Activated CD8-positive, alpha-beta T cell treated with anti-CD3 and anti-CD28 coated beads for 36 hours (primary cell): ENCODE measurements at regions not wholly inside any gene's neighbourhood (a gene's known extent, or its start where the extent isn't known, plus 50 kb on each side); places are given as distances from the start of the nearest gene placed in this dataset.

Experiments
- ATAC-seq: fragments of 200-7000 bp; cut with Tn5 transposase; one replicate; pipeline ENCODE4 v1.10.0; 2021; ENCODE audit warnings: mild to moderate bottlenecking, moderate library complexity
- CTCF ChIA-PET: fragments of 350-600 bp; sonication (Branson Sonifier 250); formaldehyde crosslinking; loops from one replicate; lab custom pipeline; 2021; ENCODE audit warnings: antibody characterized with exemption; lab: Charles Lee
- POLR2A ChIA-PET: fragments of 350-600 bp; sonication (Branson Sonifier 250); formaldehyde crosslinking; loops from one replicate; lab custom pipeline; 2021; ENCODE audit warnings: antibody characterized with exemption; lab: Charles Lee
- DNase-seq: peaks from one replicate; pipeline ENCODE4 v3.0.0-alpha.2; 2020
- H3K27ac Mint-ChIP-seq: one replicate; pipeline ENCODE4 v1.8.0; 2021; ENCODE audit warnings: mild to moderate bottlenecking, mixed read lengths
- H3K27me3 Mint-ChIP-seq: one replicate; pipeline ENCODE4 v1.8.0; 2021; ENCODE audit warnings: mixed read lengths
- H3K36me3 Mint-ChIP-seq: one replicate; pipeline ENCODE4 v1.8.0; 2021; ENCODE audit warnings: low read depth, mixed read lengths
- H3K4me1 Mint-ChIP-seq: one replicate; pipeline ENCODE4 v1.8.0; 2021; ENCODE audit warnings: low read depth, mixed read lengths
- H3K4me3 Mint-ChIP-seq: one replicate; pipeline ENCODE4 v1.8.0; 2021; ENCODE audit warnings: mild to moderate bottlenecking, moderate library complexity, mixed read lengths
- H3K9me3 Mint-ChIP-seq: one replicate; pipeline ENCODE4 v1.8.0; 2021; ENCODE audit warnings: mixed read lengths
- intact Hi-C: fragments of 100-400 bp; cut with micrococcal nuclease; formaldehyde crosslinking; loops from one replicate; pipeline ENCODE4 v1.10.0; 2022
- TF ChIP-seq, protein P1 (sequence below): fragments of 200-600 bp; IDR thresholded peaks from one replicate; pipeline ENCODE4 v1.8.0; 2022; ENCODE audit warnings: antibody characterized with exemption, mild to moderate bottlenecking

DNA sequence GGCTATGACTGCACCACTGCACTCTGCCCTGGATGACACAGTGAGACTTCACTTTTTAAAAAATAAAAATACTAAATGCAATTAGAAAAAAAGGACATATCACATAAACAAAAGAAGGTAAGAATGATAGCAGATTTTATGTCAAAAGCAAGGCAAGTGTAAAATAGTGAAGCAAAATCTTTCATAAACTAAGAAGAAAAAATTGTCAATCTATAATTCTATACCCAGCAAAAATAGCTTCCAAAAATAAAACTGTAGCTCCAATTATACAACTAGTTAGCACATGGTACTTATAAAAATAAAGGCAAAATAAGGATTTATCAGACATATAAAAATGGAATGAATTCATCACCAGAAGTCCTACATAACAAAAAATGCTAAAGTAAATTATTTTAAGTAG is 85.4 kb upstream of the SVIL start:
- no peak for DNase-seq
- H3K9me3 Mint-ChIP-seq = peaks cover 22% of the 10 kb centered on the region
- no peak overlapping the region for H3K4me3 Mint-ChIP-seq
- TF ChIP-seq, protein P1, sequence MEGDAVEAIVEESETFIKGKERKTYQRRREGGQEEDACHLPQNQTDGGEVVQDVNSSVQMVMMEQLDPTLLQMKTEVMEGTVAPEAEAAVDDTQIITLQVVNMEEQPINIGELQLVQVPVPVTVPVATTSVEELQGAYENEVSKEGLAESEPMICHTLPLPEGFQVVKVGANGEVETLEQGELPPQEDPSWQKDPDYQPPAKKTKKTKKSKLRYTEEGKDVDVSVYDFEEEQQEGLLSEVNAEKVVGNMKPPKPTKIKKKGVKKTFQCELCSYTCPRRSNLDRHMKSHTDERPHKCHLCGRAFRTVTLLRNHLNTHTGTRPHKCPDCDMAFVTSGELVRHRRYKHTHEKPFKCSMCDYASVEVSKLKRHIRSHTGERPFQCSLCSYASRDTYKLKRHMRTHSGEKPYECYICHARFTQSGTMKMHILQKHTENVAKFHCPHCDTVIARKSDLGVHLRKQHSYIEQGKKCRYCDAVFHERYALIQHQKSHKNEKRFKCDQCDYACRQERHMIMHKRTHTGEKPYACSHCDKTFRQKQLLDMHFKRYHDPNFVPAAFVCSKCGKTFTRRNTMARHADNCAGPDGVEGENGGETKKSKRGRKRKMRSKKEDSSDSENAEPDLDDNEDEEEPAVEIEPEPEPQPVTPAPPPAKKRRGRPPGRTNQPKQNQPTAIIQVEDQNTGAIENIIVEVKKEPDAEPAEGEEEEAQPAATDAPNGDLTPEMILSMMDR = no peak
- no peak for ATAC-seq
- CTCF ChIA-PET = interaction anchor here (1.4 to 1.5 kb wide), 2 partner anchors 10 to 14 kb away, joined by 4 to 7 read pairs; no protein-coding TSS in a partner anchor
- intact Hi-C loops = no loop called here
- H3K36me3 Mint-ChIP-seq = peaks cover 23% of the 10 kb centered on the region
- POLR2A ChIA-PET = interaction anchor here (1.1 kb wide), 1 partner anchor 74 kb away, joined by 5 read pairs; no protein-coding TSS in a partner anchor
- H3K27me3 Mint-ChIP-seq = no peaks in the 10 kb centered on the region
- no peak overlapping the region for H3K27ac Mint-ChIP-seq
- H3K4me1 Mint-ChIP-seq = peaks cover 22% of the 10 kb centered on the region

DNA sequence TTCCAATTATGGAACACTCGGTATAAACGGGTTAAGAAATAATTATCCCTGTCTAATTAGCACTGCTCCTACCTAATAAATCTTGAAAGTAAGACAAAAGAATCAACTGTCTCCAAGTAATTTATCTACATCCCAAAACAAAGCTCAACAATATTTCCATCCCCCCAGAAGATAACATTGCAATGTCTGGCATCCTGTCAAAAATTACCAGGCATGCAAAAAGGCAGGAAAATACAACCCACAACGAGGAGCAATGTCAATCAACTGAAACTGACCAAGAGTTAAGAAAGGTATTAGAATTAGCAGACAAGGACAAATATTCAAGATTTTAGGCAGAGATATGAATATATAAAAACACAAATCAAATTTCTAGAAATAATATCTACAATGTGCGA is 84.5 kb upstream of the SVIL start:
- TF ChIP-seq, protein P1 = no peak
- intact Hi-C loops = no loop called here
- H3K27ac Mint-ChIP-seq = no peak overlapping the region
- H3K36me3 Mint-ChIP-seq = peaks cover 23% of the 10 kb centered on the region
- ChIA-PET POLR2A (no interaction called here), CTCF (no interaction called here)
- H3K4me1 Mint-ChIP-seq = peaks cover 22% of the 10 kb centered on the region
- H3K9me3 Mint-ChIP-seq = peaks cover 22% of the 10 kb centered on the region
- no peaks in the 10 kb centered on the region for H3K27me3 Mint-ChIP-seq
- DNase-seq = no peak
- ATAC-seq = no peak
- no peak overlapping the region for H3K4me3 Mint-ChIP-seq

DNA sequence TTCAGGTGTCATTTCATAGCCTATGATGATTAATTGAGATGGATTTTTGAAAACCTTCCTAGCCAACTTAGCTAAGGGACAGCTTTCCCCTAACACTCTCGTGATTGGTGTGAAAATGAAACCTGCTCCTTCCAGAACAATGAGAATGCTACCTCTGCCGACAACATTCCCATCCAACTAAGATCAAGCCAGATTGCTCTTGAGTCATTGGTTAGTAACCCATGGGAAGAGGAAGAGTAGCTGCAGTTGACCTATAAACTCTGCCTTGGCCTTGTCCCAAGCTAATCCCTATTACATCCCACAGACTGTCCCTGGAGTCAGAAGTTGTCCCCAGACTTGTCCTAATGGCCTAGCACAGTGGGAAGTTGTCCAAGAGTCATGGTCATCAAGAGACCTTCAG is 80.5 kb upstream of the SVIL start:
- DNase-seq = no peak
- ChIA-PET POLR2A (no interaction called here), CTCF (interaction anchor here (1.4 kb wide), 1 partner anchor 13 kb away, joined by 5 read pairs; no protein-coding TSS in a partner anchor)
- Mint-ChIP-seq H3K36me3 (peaks cover 21% of the 10 kb centered on the region), H3K4me3 (no peak overlapping the region), H3K27me3 (no peaks in the 10 kb centered on the region), H3K4me1 (peaks cover 16% of the 10 kb centered on the region), H3K9me3 (peaks cover 17% of the 10 kb centered on the region), H3K27ac (no peak overlapping the region)
- TF ChIP-seq, protein P1 = no peak
- intact Hi-C loops = no loop called here
- ATAC-seq = no peak

DNA sequence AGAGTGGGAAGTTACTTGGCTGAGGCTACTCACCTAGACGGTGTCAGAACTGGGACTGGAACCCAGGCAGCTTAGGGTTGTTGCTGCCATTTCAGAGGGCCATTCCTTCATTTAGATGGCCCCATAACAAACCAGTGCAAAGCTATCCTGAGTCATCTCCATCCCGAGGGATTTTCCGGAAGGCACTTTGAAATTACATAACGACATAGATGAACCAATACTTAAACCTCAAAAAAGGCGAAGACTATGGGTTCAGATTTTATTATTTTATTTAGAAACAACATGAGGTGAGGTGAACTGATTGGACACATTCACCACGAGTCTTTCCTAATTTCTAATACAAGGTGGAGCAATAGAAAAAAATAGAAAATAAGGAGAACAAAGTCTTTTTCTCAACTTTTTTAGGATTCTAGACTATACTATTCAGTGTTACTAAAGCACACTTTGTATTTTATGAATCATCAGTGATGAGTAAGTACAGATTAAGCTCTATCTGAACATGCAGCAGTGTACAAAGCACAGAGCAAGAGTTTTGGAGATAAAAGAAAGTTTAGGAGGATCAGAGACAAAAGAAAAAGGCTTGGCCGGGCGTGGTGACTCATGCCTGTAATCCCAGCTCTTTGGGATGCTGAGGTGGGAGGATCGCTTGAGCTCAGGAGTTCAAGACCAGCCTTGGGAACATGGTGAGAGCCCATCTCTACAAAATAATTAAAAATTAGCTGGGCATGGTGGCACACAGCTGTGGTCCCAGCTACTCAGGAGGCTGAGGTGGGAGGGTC is 79.5 kb upstream of the SVIL start:
- H3K27ac Mint-ChIP-seq = no peak overlapping the region

More for the DNA sequence above, 79.5 kb upstream of the SVIL start:
- DNase-seq = no peak
- Mint-ChIP-seq H3K9me3 (peaks cover 9% of the 10 kb centered on the region), H3K27me3 (no peaks in the 10 kb centered on the region), H3K4me1 (peaks cover 16% of the 10 kb centered on the region), H3K4me3 (no peak overlapping the region), H3K36me3 (peaks cover 16% of the 10 kb centered on the region)
- intact Hi-C loops = no loop called here
- CTCF ChIA-PET = interaction anchor here (1.4 kb wide), 1 partner anchor 12 kb away, joined by 5 read pairs; no protein-coding TSS in a partner anchor
- TF ChIP-seq, protein P1 = no peak
- POLR2A ChIA-PET = no interaction called here
- ATAC-seq = peak; percentile 42
